NCI-H226 (cell line): ENCODE measurements at regions not wholly inside any gene's neighbourhood (a gene's known extent, or its start where the extent isn't known, plus 50 kb on each side); places are given as distances from the start of the nearest gene placed in this dataset.

Source experiments
- DNase-seq: peaks from one replicate; pipeline ENCODE4 v3.0.0-alpha.2; 2015

GRCh38 chr10:47193666-47194065 is 106.3 kb upstream of the GDF10 start:
- DNase-seq, result no peak

- no peak for DNase-seq
Measured at GRCh38 chr10:47195274-47195885, 104.6 kb upstream of the GDF10 start.

DNA sequence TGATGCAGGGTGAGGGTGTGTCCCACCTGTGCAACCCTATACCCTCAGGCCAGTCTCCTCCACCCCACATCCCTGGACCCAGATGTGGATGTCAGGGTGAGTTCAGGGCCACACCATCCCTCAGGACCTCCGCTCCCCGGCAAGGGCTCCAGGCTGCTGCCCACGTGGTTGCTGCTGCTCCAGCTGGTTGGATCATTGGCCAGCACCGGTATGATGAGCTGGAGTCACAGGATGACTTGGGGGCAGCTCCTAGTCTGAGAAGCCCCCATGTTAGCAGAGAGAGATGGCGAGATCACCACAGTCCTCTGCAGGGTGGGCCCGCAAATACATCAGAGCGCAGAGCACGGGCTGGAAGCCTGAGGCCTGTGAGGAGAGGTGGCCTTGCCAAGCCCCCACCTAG is 103.3 kb upstream of the GDF10 start:
- no peak for DNase-seq

GRCh38 chr10:47198221-47198620 is 101.8 kb upstream of the GDF10 start:
- no peak for DNase-seq

DNA sequence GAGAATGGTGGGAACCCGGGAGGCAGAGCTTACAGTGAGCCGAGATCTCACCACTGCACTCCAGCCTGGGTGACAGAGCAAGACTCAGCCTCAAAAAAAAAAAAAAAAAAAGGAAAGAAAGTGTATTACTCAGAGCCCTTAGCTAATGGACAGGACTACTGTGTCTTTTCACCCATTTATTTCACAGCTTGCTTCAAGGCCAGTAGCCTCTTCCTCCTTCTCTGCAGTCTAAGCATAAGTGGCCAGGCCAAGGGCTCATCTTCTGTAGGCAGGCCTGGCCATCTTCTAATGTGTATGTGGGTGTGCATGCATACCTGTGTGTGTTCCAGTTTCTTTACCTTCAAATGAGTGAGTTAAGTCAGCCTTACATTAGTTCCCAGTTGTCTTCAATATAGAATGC is 94.8 kb upstream of the GDF10 start:
- DNase-seq, result no peak

GRCh38 chr10:47206449-47207280 is 93.3 kb upstream of the GDF10 start:
- no peak for DNase-seq

- DNase-seq, result no peak
Measured at GRCh38 chr10:47207281-47207615, 92.7 kb upstream of the GDF10 start.

DNA sequence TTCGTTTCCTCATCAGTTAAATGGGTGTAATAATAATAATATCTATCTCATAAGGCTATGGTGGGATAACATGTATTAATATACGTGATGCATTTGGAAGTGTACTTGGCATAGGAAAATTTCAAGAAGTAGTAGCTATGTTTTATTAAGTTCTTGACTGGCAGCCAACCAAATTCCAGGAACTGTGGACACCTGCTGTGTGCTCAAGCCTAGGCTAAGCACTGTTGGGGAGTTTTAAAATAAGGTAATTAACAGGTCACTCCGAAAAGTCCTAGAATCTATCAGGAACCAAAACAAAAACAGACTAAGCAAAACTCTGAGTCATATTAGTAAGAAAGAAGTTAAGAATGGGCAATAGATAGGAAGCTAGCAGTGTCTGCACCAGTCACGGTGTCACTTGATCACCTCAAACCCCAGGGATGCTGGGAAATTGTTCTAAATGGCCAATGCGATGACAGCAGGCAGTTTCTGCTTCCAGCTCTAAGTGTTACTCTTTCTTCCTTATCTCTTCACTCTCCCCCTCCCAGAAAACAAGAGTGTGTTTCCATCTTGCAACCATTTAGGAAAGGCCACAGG is 92.0 kb upstream of the GDF10 start:
- DNase-seq, result no peak

DNA sequence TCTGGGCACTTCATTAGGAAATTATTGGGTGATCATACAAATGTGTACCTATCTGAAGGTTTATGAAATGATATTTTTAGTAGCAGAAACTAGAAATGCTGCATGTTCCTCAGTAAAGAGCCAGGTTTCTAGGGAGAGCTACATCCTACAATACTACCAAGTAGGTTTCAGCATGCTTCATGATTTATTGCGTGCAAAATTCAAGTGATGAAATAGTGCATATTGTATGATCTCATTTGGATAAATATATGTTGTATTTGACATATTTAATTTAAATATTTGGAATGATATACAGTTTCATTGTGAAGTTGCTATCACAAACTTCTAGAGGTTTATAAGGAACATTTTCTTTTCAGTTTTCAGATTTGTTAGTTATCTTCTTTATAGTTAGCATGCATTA is 90.5 kb upstream of the GDF10 start:
- DNase-seq, result no peak

GRCh38 chr10:47214520-47214919 is 85.5 kb upstream of the GDF10 start:
- no peak for DNase-seq

DNA sequence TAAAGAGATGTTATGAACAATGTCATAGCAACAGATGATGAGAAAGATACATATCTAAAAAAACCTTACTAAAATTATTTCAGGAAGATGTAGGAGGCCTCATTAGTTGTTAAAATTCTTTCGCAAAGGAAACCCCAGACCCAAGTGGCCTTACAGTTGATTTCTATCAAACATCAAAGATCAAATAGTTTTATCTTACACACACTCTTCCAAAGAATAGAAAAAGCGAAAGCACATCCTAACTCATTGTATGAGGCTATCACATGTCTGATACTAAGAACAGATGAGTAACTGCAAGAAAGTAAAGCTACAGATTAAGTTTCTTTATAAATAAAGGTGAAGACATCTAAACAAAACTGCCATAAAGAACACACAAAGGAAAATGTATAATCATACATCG is 82.9 kb upstream of the GDF10 start:
- DNase-seq, result no peak

DNA sequence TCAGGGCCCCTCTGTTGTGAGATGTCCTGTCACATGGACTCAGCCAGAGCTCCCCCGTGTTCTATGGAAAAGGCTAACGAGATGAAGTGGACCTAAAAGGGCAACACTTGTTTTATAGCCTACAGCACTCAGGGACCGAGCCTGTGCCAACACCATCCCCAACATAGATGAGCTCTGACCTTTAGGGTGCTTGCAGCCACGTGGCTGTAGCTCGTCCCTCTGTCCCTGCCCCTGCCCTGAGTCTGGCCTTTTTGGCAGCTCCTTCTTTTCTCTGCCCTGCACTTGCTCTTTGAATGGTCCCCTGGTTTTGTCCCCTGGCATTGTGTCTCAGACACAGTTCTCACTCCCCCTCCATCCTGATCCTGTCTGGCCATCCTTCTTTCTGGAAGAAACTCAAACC is 81.2 kb upstream of the GDF10 start:
- DNase-seq, result no peak

DNA sequence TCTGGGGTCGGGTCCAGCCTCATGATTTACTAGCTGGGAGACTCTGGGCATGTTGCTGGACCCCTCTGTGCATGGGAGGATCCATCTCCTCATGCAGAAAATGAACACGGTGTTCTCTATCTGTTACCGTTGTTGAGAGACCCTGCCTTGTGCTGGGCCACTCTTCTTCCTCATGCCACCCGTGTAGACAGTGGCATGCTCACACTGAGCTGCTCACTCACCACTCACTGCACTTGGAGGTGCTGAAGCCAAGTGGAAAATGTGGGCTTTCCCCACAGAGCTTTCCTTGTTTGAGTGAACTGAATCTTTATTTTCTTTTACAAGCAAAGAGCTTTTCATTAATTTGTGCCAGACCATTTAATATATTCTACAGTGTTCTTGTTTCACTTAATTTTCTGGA is 77.5 kb upstream of the GDF10 start:
- DNase-seq, result no peak

GRCh38 chr10:47223236-47223635 is 76.8 kb upstream of the GDF10 start:
- DNase-seq, result no peak

GRCh38 chr10:47224546-47225218 is 75.3 kb upstream of the GDF10 start:
- no peak for DNase-seq

- no peak for DNase-seq
Measured at GRCh38 chr10:47225219-47225927, 74.6 kb upstream of the GDF10 start.

DNA sequence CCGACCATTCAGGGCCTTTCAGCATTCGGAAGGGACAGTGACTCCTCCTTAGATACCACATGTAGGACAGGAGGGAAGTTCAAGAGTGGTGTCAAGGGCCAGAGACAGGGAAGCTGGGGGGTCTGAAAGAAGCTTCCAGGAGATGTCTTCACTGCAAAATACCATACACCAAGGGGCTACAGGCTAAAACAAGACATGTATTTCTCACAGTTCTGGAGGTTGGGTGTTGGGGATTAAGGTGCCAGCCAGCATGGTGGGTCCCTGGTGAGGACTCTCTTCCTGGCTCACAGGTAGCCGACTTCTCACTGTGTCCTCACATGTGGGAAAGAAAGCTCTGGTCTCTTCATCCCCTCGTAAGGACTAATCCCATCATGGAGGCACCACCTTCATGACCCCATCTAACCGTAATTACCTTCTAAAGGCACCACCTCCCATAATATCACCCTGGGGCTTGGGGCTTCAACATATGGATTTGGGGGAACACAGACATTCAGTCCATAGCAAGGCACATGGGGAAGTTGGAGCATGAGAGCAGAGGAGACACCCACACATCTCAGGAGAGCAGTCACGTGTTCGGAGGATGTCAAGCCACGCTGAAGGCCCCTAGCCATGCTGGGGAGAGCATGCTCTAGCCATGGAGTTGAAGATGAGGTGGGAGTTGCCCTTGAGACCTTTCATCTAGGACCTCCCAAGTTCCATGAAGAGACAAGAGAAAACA is 73.9 kb upstream of the GDF10 start:
- DNase-seq, result no peak

DNA sequence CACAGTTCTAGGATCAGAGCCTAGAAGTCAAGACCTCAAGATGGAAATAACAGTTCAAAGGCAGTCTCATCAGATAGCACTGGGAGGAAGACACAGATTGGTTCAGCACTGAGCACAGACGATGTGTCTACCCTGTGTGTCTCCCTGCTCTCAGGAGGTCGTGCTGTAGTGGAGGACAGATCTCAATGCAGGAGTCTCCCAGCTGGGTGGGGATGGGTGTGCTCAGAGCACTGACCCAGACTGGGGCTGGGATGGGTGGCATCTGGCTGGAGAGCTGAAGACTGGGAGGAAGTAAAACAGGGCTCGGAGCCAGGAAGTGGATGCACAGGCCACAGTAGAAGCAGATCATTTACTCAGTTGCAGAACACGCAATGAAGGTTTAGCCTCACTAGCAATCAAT is 69.5 kb upstream of the GDF10 start:
- DNase-seq, result no peak

DNA sequence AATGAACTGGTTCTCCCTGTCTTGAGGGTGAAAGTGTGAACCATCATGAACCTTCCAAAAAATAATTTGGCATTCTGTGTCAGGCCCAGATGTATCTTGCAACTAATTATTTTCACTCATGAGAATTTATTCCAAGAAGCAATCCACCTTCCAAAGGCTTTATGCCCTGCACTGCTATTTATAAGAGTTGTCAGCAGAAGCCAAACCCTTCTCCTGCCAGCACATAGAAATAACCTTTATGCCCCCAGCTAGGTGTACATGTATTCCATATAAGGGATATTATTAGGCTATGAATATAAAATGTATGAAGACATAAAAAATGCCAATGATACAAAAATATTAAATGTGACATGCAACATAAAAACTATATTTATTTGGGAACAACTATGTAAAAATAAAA is 69.0 kb upstream of the GDF10 start:
- DNase-seq, result no peak

GRCh38 chr10:47231414-47231813 is 68.6 kb upstream of the GDF10 start:
- DNase-seq, result no peak

DNA sequence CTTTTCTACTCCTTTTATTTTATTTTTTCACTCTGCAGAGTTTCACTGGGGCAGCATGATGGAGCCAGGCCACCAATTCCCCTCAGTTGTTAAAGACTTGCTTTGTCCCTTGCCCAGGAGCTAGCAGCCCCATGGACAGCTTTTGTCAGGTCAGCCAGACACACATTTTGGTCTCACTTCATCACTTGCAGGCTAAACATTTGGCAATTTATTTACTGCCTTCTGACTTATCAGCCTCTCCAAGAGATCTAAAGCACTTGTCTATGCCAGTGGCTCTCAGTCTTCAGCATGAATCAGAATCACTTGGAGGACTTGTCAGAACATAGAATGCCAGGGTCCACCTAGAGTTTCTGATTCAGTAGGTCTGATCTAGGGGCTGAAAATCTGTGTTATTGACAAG is 66.4 kb upstream of the GDF10 start:
- DNase-seq, result no peak

- no peak for DNase-seq
Measured at GRCh38 chr10:47235484-47235883, 64.5 kb upstream of the GDF10 start.
